ENCODE measurements at regions not wholly inside any gene's neighbourhood (a gene's known extent, or its start where the extent isn't known, plus 50 kb on each side); places are given as distances from the start of the nearest gene placed in this dataset.

DNA sequence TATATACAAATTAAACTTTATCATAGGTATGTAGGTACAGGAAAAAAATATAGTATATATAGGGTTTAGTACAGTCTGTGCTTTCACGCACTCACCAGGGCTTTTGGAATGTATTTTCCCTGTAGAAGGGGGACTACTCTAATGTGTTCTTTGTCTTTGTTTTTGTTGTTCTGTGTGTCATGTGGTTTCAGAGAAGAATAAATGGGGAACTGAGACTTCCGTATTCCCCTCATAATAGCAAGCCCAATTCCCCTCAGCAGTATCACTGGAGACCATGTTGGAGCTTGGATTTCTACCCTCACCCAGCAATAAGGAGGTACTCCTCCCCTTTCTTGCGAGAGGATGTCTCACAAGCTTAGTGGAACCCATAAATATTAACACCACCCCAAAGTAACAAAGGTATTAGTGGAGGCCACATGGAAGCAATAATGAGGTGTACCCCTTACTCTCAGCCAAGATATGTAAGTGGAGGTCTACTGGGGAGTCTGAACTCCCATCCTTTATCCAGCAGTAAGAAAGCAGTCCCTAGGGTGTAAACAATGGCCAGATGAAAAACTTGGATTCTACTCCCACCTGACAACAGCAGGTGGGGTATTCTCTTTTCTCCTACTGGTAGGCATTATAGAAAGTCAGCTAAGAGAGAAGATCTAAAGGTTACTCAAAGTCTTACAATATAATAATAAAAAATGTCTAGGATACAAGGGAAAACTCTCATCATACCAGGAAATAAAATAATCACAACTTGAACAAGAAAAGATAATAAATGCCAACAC is 805.4 kb upstream of the GALNTL6 start:
- Histone ChIP-seq H3K27ac (ENCODE audit: low read length) (no peak overlapping the region), H2AFZ (ENCODE audit: low read depth, low read length) (no peak overlapping the region), H3K27me3 (ENCODE audit: insufficient read depth, low read depth, low read length) (no peaks in the 10 kb centered on the region), H3K9me2 (ENCODE audit: insufficient read depth, low read length) (no peaks in the 10 kb centered on the region), H3K79me2 (replicated peaks; ENCODE audit: insufficient read depth, low read length) (no peaks in the 10 kb centered on the region), H3K9me3 (ENCODE audit: low read length) (no peaks in the 10 kb centered on the region), H3K36me3 (ENCODE audit: insufficient read depth, low read length) (no peaks in the 10 kb centered on the region), H3K9ac (ENCODE audit: low read length) (no peak overlapping the region), H3F3A (ENCODE audit: insufficient read depth, low read length, poor library complexity, severe bottlenecking) (no peaks in the 10 kb centered on the region), H3K4me2 (ENCODE audit: low read length) (no peak overlapping the region), H3K4me3 (ENCODE audit: low read length) (no peak overlapping the region), H4K20me1 (ENCODE audit: insufficient read depth) (no peaks in the 10 kb centered on the region)
- TF ChIP-seq TAF1 (IDR thresholded peaks at IDR 0.05; ENCODE audit: low read depth): no peak
- no peak for TF ChIP-seq POLR2AphosphoS5 (IDR thresholded peaks at IDR 0.05)
- TF ChIP-seq, protein P1, sequence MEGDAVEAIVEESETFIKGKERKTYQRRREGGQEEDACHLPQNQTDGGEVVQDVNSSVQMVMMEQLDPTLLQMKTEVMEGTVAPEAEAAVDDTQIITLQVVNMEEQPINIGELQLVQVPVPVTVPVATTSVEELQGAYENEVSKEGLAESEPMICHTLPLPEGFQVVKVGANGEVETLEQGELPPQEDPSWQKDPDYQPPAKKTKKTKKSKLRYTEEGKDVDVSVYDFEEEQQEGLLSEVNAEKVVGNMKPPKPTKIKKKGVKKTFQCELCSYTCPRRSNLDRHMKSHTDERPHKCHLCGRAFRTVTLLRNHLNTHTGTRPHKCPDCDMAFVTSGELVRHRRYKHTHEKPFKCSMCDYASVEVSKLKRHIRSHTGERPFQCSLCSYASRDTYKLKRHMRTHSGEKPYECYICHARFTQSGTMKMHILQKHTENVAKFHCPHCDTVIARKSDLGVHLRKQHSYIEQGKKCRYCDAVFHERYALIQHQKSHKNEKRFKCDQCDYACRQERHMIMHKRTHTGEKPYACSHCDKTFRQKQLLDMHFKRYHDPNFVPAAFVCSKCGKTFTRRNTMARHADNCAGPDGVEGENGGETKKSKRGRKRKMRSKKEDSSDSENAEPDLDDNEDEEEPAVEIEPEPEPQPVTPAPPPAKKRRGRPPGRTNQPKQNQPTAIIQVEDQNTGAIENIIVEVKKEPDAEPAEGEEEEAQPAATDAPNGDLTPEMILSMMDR (IDR thresholded peaks at IDR 0.05; ENCODE audit: poor library complexity, severe bottlenecking): no peak
- TF ChIP-seq MXI1 (conservative IDR thresholded peaks at IDR 0.05; ENCODE audit: poor library complexity, severe bottlenecking): no peak
- TF ChIP-seq EP300 (conservative IDR thresholded peaks at IDR 0.05; ENCODE audit: poor library complexity, severe bottlenecking): no peak
- TF ChIP-seq EZH2 (IDR thresholded peaks at IDR 0.05; ENCODE audit: borderline replicate concordance, insufficient read depth, low read length, poor library complexity, severe bottlenecking): no peak
- no peak for TF ChIP-seq RAD21 (conservative IDR thresholded peaks at IDR 0.05)
- TF ChIP-seq, protein P2, sequence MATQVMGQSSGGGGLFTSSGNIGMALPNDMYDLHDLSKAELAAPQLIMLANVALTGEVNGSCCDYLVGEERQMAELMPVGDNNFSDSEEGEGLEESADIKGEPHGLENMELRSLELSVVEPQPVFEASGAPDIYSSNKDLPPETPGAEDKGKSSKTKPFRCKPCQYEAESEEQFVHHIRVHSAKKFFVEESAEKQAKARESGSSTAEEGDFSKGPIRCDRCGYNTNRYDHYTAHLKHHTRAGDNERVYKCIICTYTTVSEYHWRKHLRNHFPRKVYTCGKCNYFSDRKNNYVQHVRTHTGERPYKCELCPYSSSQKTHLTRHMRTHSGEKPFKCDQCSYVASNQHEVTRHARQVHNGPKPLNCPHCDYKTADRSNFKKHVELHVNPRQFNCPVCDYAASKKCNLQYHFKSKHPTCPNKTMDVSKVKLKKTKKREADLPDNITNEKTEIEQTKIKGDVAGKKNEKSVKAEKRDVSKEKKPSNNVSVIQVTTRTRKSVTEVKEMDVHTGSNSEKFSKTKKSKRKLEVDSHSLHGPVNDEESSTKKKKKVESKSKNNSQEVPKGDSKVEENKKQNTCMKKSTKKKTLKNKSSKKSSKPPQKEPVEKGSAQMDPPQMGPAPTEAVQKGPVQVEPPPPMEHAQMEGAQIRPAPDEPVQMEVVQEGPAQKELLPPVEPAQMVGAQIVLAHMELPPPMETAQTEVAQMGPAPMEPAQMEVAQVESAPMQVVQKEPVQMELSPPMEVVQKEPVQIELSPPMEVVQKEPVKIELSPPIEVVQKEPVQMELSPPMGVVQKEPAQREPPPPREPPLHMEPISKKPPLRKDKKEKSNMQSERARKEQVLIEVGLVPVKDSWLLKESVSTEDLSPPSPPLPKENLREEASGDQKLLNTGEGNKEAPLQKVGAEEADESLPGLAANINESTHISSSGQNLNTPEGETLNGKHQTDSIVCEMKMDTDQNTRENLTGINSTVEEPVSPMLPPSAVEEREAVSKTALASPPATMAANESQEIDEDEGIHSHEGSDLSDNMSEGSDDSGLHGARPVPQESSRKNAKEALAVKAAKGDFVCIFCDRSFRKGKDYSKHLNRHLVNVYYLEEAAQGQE (IDR thresholded peaks at IDR 0.05; ENCODE audit: borderline replicate concordance): no peak
- no peak for TF ChIP-seq SMC3 (conservative IDR thresholded peaks at IDR 0.05; ENCODE audit: poor library complexity)

DNA sequence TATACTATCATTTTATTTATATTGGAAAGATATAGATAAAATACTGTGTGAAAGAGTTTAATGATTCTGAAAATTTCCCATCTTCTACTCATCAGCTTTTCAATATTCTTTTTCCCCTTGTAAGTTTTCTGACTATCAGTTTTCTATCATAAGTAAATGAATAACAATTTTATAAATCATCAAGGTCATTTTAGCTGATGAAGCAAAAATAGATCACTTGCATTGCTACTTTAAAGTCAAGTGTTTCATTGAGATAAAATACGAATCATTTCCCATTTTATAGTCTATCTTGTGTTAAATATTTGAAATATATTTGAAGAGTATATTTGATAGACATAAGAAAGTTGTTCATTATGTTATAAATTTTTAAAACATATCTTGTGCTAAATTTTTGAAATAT is 811.0 kb upstream of the GALNTL6 start:
- no peak overlapping the region for H3K4me3 ChIP-seq (ENCODE audit: low read length)
- H3K36me3 ChIP-seq (ENCODE audit: insufficient read depth, low read length): no peaks in the 10 kb centered on the region
- H3K79me2 ChIP-seq (replicated peaks; ENCODE audit: insufficient read depth, low read length): no peaks in the 10 kb centered on the region
- H3K4me2 ChIP-seq (ENCODE audit: low read length): no peak overlapping the region
- H3K9me2 ChIP-seq (ENCODE audit: insufficient read depth, low read length): no peaks in the 10 kb centered on the region
- H3K27ac ChIP-seq (ENCODE audit: low read length): no peak overlapping the region
- H3K9me3 ChIP-seq (ENCODE audit: low read length): no peaks in the 10 kb centered on the region
- no peaks in the 10 kb centered on the region for H3F3A ChIP-seq (ENCODE audit: insufficient read depth, low read length, poor library complexity, severe bottlenecking)
- no peak overlapping the region for H2AFZ ChIP-seq (ENCODE audit: low read depth, low read length)
- H3K9ac ChIP-seq (ENCODE audit: low read length): no peak overlapping the region
- no peaks in the 10 kb centered on the region for H3K27me3 ChIP-seq (ENCODE audit: insufficient read depth, low read depth, low read length)
- no peak for TF ChIP-seq POLR2AphosphoS5 (IDR thresholded peaks at IDR 0.05)
- no peak for TF ChIP-seq SMC3 (conservative IDR thresholded peaks at IDR 0.05; ENCODE audit: poor library complexity)
- no peak for TF ChIP-seq TAF1 (IDR thresholded peaks at IDR 0.05; ENCODE audit: low read depth)
- TF ChIP-seq, protein P1 (IDR thresholded peaks at IDR 0.05; ENCODE audit: poor library complexity, severe bottlenecking): no peak
- no peak for TF ChIP-seq MXI1 (conservative IDR thresholded peaks at IDR 0.05; ENCODE audit: poor library complexity, severe bottlenecking)
- TF ChIP-seq EP300 (conservative IDR thresholded peaks at IDR 0.05; ENCODE audit: poor library complexity, severe bottlenecking): no peak
- TF ChIP-seq RAD21 (conservative IDR thresholded peaks at IDR 0.05): no peak
- TF ChIP-seq, protein P2 (IDR thresholded peaks at IDR 0.05; ENCODE audit: borderline replicate concordance): no peak
- no peak for TF ChIP-seq EZH2 (IDR thresholded peaks at IDR 0.05; ENCODE audit: borderline replicate concordance, insufficient read depth, low read length, poor library complexity, severe bottlenecking)
- H4K20me1 ChIP-seq (ENCODE audit: insufficient read depth): no peaks in the 10 kb centered on the region
